ENCODE measurements at regions not wholly inside any gene's neighbourhood (a gene's known extent, or its start where the extent isn't known, plus 50 kb on each side); places are given as distances from the start of the nearest gene placed in this dataset.

DNA sequence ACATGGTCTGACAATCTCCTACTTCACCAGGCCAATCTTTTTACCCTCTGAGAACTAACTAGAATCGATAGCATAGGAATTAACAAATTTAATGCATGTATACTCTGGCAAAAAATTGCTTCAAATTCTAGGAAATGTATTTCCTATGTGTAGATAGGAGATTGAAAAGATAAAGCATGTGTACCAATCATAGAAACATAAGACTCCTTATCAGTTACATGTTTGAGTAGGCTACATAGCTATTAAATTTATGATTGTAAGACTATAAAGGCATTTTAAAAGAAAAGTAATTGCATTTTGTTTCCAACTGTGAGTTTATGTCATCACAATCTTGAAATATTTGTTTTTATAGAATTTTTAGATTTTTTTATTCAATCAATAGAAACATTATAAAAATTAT, 196.6 kb upstream of the HEY2 start (continued):
- TF ChIP-seq, protein P1, sequence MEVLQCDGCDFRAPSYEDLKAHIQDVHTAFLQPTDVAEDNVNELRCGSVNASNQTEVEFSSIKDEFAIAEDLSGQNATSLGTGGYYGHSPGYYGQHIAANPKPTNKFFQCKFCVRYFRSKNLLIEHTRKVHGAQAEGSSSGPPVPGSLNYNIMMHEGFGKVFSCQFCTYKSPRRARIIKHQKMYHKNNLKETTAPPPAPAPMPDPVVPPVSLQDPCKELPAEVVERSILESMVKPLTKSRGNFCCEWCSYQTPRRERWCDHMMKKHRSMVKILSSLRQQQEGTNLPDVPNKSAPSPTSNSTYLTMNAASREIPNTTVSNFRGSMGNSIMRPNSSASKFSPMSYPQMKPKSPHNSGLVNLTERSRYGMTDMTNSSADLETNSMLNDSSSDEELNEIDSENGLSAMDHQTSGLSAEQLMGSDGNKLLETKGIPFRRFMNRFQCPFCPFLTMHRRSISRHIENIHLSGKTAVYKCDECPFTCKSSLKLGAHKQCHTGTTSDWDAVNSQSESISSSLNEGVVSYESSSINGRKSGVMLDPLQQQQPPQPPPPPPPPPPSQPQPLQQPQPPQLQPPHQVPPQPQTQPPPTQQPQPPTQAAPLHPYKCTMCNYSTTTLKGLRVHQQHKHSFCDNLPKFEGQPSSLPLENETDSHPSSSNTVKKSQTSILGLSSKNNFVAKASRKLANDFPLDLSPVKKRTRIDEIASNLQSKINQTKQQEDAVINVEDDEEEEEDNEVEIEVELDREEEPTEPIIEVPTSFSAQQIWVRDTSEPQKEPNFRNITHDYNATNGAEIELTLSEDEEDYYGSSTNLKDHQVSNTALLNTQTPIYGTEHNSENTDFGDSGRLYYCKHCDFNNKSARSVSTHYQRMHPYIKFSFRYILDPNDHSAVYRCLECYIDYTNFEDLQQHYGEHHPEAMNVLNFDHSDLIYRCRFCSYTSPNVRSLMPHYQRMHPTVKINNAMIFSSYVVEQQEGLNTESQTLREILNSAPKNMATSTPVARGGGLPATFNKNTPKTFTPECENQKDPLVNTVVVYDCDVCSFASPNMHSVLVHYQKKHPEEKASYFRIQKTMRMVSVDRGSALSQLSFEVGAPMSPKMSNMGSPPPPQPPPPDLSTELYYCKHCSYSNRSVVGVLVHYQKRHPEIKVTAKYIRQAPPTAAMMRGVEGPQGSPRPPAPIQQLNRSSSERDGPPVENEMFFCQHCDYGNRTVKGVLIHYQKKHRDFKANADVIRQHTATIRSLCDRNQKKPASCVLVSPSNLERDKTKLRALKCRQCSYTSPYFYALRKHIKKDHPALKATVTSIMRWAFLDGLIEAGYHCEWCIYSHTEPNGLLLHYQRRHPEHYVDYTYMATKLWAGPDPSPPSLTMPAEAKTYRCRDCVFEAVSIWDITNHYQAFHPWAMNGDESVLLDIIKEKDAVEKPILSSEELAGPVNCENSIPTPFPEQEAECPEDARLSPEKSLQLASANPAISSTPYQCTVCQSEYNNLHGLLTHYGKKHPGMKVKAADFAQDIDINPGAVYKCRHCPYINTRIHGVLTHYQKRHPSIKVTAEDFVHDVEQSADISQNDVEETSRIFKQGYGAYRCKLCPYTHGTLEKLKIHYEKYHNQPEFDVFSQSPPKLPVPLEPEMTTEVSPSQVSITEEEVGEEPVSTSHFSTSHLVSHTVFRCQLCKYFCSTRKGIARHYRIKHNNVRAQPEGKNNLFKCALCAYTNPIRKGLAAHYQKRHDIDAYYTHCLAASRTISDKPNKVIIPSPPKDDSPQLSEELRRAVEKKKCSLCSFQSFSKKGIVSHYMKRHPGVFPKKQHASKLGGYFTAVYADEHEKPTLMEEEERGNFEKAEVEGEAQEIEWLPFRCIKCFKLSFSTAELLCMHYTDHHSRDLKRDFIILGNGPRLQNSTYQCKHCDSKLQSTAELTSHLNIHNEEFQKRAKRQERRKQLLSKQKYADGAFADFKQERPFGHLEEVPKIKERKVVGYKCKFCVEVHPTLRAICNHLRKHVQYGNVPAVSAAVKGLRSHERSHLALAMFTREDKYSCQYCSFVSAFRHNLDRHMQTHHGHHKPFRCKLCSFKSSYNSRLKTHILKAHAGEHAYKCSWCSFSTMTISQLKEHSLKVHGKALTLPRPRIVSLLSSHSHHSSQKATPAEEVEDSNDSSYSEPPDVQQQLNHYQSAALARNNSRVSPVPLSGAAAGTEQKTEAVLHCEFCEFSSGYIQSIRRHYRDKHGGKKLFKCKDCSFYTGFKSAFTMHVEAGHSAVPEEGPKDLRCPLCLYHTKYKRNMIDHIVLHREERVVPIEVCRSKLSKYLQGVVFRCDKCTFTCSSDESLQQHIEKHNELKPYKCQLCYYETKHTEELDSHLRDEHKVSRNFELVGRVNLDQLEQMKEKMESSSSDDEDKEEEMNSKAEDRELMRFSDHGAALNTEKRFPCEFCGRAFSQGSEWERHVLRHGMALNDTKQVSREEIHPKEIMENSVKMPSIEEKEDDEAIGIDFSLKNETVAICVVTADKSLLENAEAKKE (CRISPR knock-in tag; IDR thresholded peaks at IDR 0.05): no peak
- TF ChIP-seq, protein P2, sequence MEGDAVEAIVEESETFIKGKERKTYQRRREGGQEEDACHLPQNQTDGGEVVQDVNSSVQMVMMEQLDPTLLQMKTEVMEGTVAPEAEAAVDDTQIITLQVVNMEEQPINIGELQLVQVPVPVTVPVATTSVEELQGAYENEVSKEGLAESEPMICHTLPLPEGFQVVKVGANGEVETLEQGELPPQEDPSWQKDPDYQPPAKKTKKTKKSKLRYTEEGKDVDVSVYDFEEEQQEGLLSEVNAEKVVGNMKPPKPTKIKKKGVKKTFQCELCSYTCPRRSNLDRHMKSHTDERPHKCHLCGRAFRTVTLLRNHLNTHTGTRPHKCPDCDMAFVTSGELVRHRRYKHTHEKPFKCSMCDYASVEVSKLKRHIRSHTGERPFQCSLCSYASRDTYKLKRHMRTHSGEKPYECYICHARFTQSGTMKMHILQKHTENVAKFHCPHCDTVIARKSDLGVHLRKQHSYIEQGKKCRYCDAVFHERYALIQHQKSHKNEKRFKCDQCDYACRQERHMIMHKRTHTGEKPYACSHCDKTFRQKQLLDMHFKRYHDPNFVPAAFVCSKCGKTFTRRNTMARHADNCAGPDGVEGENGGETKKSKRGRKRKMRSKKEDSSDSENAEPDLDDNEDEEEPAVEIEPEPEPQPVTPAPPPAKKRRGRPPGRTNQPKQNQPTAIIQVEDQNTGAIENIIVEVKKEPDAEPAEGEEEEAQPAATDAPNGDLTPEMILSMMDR (conservative IDR thresholded peaks at IDR 0.05; ENCODE audit: low read depth in 2 of 2): no peak
- no peak for TF ChIP-seq ZNF114 (CRISPR knock-in tag; IDR thresholded peaks at IDR 0.05)
- TF ChIP-seq, protein P3, sequence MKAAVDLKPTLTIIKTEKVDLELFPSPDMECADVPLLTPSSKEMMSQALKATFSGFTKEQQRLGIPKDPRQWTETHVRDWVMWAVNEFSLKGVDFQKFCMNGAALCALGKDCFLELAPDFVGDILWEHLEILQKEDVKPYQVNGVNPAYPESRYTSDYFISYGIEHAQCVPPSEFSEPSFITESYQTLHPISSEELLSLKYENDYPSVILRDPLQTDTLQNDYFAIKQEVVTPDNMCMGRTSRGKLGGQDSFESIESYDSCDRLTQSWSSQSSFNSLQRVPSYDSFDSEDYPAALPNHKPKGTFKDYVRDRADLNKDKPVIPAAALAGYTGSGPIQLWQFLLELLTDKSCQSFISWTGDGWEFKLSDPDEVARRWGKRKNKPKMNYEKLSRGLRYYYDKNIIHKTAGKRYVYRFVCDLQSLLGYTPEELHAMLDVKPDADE (IDR thresholded peaks at IDR 0.05): no peak
- no peak for TF ChIP-seq ZNF331 (CRISPR knock-in tag; IDR thresholded peaks at IDR 0.05; ENCODE audit: low read depth)
- no peak for TF ChIP-seq POLR2AphosphoS5 (IDR thresholded peaks at IDR 0.05; ENCODE audit: low read depth)
- TF ChIP-seq, protein P4, sequence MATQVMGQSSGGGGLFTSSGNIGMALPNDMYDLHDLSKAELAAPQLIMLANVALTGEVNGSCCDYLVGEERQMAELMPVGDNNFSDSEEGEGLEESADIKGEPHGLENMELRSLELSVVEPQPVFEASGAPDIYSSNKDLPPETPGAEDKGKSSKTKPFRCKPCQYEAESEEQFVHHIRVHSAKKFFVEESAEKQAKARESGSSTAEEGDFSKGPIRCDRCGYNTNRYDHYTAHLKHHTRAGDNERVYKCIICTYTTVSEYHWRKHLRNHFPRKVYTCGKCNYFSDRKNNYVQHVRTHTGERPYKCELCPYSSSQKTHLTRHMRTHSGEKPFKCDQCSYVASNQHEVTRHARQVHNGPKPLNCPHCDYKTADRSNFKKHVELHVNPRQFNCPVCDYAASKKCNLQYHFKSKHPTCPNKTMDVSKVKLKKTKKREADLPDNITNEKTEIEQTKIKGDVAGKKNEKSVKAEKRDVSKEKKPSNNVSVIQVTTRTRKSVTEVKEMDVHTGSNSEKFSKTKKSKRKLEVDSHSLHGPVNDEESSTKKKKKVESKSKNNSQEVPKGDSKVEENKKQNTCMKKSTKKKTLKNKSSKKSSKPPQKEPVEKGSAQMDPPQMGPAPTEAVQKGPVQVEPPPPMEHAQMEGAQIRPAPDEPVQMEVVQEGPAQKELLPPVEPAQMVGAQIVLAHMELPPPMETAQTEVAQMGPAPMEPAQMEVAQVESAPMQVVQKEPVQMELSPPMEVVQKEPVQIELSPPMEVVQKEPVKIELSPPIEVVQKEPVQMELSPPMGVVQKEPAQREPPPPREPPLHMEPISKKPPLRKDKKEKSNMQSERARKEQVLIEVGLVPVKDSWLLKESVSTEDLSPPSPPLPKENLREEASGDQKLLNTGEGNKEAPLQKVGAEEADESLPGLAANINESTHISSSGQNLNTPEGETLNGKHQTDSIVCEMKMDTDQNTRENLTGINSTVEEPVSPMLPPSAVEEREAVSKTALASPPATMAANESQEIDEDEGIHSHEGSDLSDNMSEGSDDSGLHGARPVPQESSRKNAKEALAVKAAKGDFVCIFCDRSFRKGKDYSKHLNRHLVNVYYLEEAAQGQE (IDR thresholded peaks at IDR 0.05; ENCODE audit: unreplicated experiment): no peak
- TF ChIP-seq CREB1 (CRISPR knock-in tag; IDR thresholded peaks at IDR 0.05; ENCODE audit: low read depth): no peak
- no peak for TF ChIP-seq EZH2phosphoT487 (IDR thresholded peaks at IDR 0.05; ENCODE audit: unreplicated experiment)
- no peak for TF ChIP-seq EZH2 (IDR thresholded peaks at IDR 0.05; ENCODE audit: low read depth, unreplicated experiment)
- no peak for TF ChIP-seq STAT1 (IDR thresholded peaks at IDR 0.05; ENCODE audit: unreplicated experiment)

Data from GM23338 (cell line).